Naive thymus-derived CD4-positive, alpha-beta T cell (primary cell): ENCODE measurements at regions not wholly inside any gene's neighbourhood (a gene's known extent, or its start where the extent isn't known, plus 50 kb on each side); places are given as distances from the start of the nearest gene placed in this dataset.

ENCODE experiments used
- ATAC-seq: fragments of 150-1000 bp; cut with Tn5 transposase; 2 replicates; pipeline ENCODE4 v1.10.0; 2021; ENCODE audit warnings: mild to moderate bottlenecking, moderate library complexity
- CTCF ChIA-PET: fragments of 350-600 bp; sonication (Branson Sonifier 250); formaldehyde crosslinking; loops from one replicate; lab custom pipeline; 2021; ENCODE audit warnings: antibody characterized with exemption; lab: Charles Lee
- POLR2A ChIA-PET: fragments of 350-600 bp; sonication (Branson Sonifier 250); formaldehyde crosslinking; loops from one replicate; lab custom pipeline; 2021; ENCODE audit warnings: antibody characterized with exemption, inconsistent platforms; lab: Charles Lee
- DNase-seq, 9 donors: peaks; one replicate each; pipeline versions ENCODE4 v3.0.0 to v3.0.0-alpha.2; 2020 to 2022; ENCODE audit warnings: mixed read lengths in 1 of 9
- H3K27ac ChIP-seq: one replicate; pipeline ENCODE4 v1.7.0; 2013; ENCODE audit warnings: mild to moderate bottlenecking, low read depth, low read length, moderate library complexity
- H3K27me3 ChIP-seq, 2 donors: one replicate each; pipeline ENCODE4 v1.7.0; 2013; ENCODE audit warnings: low read length in 2 of 2, mild to moderate bottlenecking in 2 of 2, moderate library complexity in 2 of 2; ENCODE audit not compliant: control insufficient read depth in 2 of 2, insufficient read depth in 2 of 2
- H3K36me3 ChIP-seq, 3 experiments: 1 replicate in 2 of 3; 2 replicates in 1 of 3; pipeline ENCODE4 v1.7.0; 2013; ENCODE audit warnings: low read length in 3 of 3, mild to moderate bottlenecking in 3 of 3, moderate library complexity in 1 of 3; ENCODE audit not compliant: insufficient read depth in 3 of 3, control insufficient read depth in 2 of 3
- H3K4me1 ChIP-seq, 2 donors: one replicate each; pipeline ENCODE4 v1.7.0; 2013; ENCODE audit warnings: low read length in 2 of 2, mild to moderate bottlenecking in 2 of 2, moderate library complexity in 1 of 2; ENCODE audit not compliant: control insufficient read depth in 2 of 2, insufficient read depth in 2 of 2
- H3K4me3 ChIP-seq: 2 replicates; pipeline ENCODE4 v1.7.0; 2013; ENCODE audit warnings: mild to moderate bottlenecking, low read length
- H3K9me3 ChIP-seq, 3 experiments: 1 replicate in 2 of 3; 2 replicates in 1 of 3; pipeline ENCODE4 v1.7.0; 2013; ENCODE audit warnings: low read length in 3 of 3; ENCODE audit not compliant: control insufficient read depth in 2 of 3
- H3K27ac Mint-ChIP-seq, 9 donors: one replicate each; pipeline ENCODE4 v1.8.0; 2020 to 2022; ENCODE audit warnings: mixed read lengths in 9 of 9, mild to moderate bottlenecking in 8 of 9, moderate library complexity in 5 of 9, inconsistent platforms in 2 of 9
- H3K27me3 Mint-ChIP-seq, 5 donors: one replicate each; pipeline ENCODE4 v1.8.0; 2021 to 2022; ENCODE audit warnings: mixed read lengths in 5 of 5, mild to moderate bottlenecking in 1 of 5
- H3K36me3 Mint-ChIP-seq, 5 donors: one replicate each; pipeline ENCODE4 v1.8.0; 2020 to 2022; ENCODE audit warnings: mixed read lengths in 5 of 5, mild to moderate bottlenecking in 3 of 5, inconsistent platforms in 1 of 5
- H3K4me1 Mint-ChIP-seq, 7 donors: one replicate each; pipeline ENCODE4 v1.8.0; 2020 to 2022; ENCODE audit warnings: mixed read lengths in 7 of 7, mild to moderate bottlenecking in 3 of 7, inconsistent platforms in 1 of 7
- H3K4me3 Mint-ChIP-seq, 10 donors: one replicate each; pipeline ENCODE4 v1.8.0; 2020 to 2022; ENCODE audit warnings: mild to moderate bottlenecking in 10 of 10, mixed read lengths in 10 of 10, moderate library complexity in 6 of 10, inconsistent platforms in 2 of 10
- H3K9me3 Mint-ChIP-seq, 11 donors: one replicate each; pipeline ENCODE4 v1.8.0; 2020 to 2022; ENCODE audit warnings: mixed read lengths in 11 of 11, mild to moderate bottlenecking in 4 of 11, inconsistent platforms in 1 of 11, moderate library complexity in 1 of 11
- intact Hi-C, 2 donors: fragments of 100-400 bp; cut with micrococcal nuclease; formaldehyde crosslinking; loops; one replicate each; pipeline ENCODE4 v1.15.1; 2023

DNA sequence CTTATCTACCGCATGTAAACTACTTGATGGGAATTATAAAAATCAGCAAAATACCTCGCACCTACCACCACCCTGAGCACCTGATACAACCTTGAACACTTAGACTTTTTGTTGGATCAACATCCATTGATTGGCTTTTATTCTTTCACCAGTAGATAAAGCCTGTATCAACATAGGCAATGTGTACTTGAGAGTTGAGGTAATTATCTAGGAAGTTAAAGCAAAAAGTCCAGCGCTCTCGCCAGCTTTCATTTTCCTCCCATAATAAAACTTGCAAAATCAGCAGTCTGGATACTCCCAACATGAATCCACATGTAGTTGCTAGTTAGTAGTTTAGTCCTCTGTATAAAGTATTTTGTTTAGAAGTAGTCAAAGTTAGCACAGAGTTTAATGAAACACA lies 132.0 kb upstream of the PRDM1 start:
- H3K4me3 ChIP-seq = no peak overlapping the region
- intact Hi-C loops = no loop called here
- POLR2A ChIA-PET = no interaction called here

DNA sequence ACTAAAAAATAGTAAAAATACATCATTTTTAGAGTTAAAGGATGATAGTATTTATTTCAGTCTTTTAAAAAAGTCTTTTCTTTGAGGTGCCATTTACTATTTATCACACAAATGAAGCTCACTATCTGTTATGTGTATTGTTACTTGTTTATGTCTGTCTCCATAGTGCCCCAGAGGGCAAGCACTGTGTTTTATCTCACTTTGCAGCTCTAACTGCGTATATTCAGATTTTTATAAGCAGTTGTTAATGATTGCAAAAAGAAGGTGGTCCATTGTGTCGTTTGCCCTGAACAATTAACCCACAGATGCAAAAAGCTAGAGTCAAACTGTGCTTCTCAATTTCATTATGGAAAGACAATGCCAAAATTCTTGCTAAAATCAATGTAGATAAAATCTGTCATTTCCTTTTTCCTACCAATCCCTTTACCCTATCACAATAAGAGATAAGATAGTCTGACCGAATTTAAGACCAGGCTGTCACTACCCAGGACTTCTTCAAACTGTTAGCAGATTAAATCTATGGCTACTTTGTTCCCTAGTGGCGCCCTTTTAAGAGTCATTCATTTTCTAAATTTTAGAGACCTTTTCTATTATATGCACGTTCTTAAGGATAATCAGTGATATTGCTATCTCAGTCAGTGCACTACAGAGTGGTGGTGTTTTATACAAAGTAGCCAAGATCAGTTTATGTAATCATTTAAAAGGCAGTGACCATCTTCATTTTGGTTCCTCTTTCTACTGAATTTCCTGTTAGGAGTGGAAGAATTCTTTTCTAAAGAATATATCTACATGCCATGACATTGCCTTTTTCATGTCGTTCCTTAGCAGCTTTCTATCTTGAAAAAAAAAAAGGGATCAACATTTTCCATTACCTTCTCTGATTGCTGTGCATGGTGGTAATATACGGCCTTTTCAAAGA lies 133.1 kb upstream of the PRDM1 start:
- no peaks in the 10 kb centered on the region for H3K4me1 ChIP-seq
- Mint-ChIP-seq H3K36me3 (peaks cover 0 to 6% (median 0%) of the 10 kb centered on the region in 5 donors), H3K4me1 (peaks cover 0 to 8% (median 0%) of the 10 kb centered on the region in 7 donors), H3K27ac (no peak overlapping the region), H3K27me3 (peaks cover 0 to 12% (median 4%) of the 10 kb centered on the region in 5 donors), H3K4me3 (no peak overlapping the region), H3K9me3 (peaks cover 0 to 5% (median 0%) of the 10 kb centered on the region in 11 donors)
- no peaks in the 10 kb centered on the region for H3K27me3 ChIP-seq
- ChIA-PET POLR2A (interaction anchor here (0.7 kb wide), 1 partner anchor 521 kb away, joined by 3 read pairs; no protein-coding TSS in a partner anchor), CTCF (no interaction called here)
- intact Hi-C loops = no loop called here
- no peak overlapping the region for H3K27ac ChIP-seq
- no peaks in the 10 kb centered on the region for H3K36me3 ChIP-seq
- H3K9me3 ChIP-seq = no peaks in the 10 kb centered on the region
- H3K4me3 ChIP-seq = no peak overlapping the region
- no peak for ATAC-seq
- no peak for DNase-seq

More for the DNA sequence above, 132.0 kb upstream of the PRDM1 start:
- no peak overlapping the region for H3K27ac Mint-ChIP-seq
- Histone ChIP-seq H3K36me3 (no peaks in the 10 kb centered on the region), H3K9me3 (no peaks in the 10 kb centered on the region), H3K4me1 (no peaks in the 10 kb centered on the region), H3K27ac (no peak overlapping the region), H3K27me3 (no peaks in the 10 kb centered on the region)
- DNase-seq (no peak), ATAC-seq (no peak)
- CTCF ChIA-PET = no interaction called here
- H3K9me3 Mint-ChIP-seq = peaks cover 0 to 3% (median 0%) of the 10 kb centered on the region in 11 donors
- peaks cover 0 to 8% (median 0%) of the 10 kb centered on the region in 7 donors for H3K4me1 Mint-ChIP-seq
- H3K36me3 Mint-ChIP-seq = peaks cover 0 to 4% (median 0%) of the 10 kb centered on the region in 5 donors
- H3K27me3 Mint-ChIP-seq = peaks cover 0 to 12% (median 4%) of the 10 kb centered on the region in 5 donors
- no peak overlapping the region for H3K4me3 Mint-ChIP-seq

DNA sequence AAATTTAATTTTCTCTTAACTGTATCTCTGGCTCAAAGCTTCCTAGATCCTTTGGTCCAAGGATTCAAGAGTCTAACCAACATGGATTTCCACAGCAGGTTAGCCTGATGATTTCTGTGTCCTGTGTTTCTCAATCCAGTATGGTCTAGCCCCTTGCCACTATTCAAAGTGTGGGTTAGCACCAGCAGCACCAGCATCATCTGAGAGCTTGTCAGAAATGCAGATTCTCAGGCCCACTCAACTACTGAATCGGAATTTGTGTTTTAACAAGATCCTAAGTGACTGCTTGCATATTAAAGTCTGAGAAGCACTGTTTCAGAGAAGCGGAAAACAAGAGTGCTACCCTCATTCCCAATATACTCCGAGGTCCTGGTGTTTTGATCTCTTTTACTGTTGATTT lies 133.8 kb upstream of the PRDM1 start:
- DNase-seq (no peak), ATAC-seq (no peak)
- H3K4me3 ChIP-seq = no peak overlapping the region
- POLR2A ChIA-PET = no interaction called here
- no peaks in the 10 kb centered on the region for H3K4me1 ChIP-seq
- Mint-ChIP-seq H3K4me1 (peaks cover 0 to 8% (median 0%) of the 10 kb centered on the region in 7 donors), H3K9me3 (peaks cover 0 to 5% (median 0%) of the 10 kb centered on the region in 11 donors), H3K27me3 (peaks cover 0 to 12% (median 4%) of the 10 kb centered on the region in 5 donors), H3K36me3 (peaks cover 0 to 6% (median 0%) of the 10 kb centered on the region in 5 donors), H3K27ac (no peak overlapping the region), H3K4me3 (no peak overlapping the region)
- intact Hi-C loops = no loop called here
- H3K27me3 ChIP-seq = no peaks in the 10 kb centered on the region
- no peaks in the 10 kb centered on the region for H3K9me3 ChIP-seq
- no peak overlapping the region for H3K27ac ChIP-seq
- no peaks in the 10 kb centered on the region for H3K36me3 ChIP-seq
- CTCF ChIA-PET = no interaction called here

DNA sequence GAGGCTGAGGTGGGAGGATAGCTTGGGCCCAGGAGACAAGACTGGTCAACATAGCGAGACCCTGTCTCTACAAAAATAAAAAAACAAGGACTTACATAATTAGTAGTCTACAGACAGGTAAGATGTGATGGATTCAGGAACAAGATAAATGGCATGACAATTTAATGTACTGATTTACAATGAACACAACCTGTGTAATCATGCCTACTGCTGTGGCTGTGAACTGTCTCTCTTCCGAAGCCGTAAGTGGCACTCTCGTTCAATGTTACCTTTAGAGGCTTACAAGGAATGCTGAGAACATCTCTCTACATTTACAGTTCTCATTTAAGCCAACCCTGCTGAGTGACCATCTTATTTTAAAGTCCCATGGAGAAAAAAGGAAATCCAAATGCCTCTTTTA lies 134.8 kb upstream of the PRDM1 start:
- Histone ChIP-seq H3K27me3 (no peaks in the 10 kb centered on the region), H3K4me3 (no peak overlapping the region), H3K27ac (no peak overlapping the region), H3K36me3 (no peaks in the 10 kb centered on the region), H3K4me1 (no peaks in the 10 kb centered on the region), H3K9me3 (no peaks in the 10 kb centered on the region)
- no peak for ATAC-seq
- H3K27ac Mint-ChIP-seq = peak overlapping the region in 1 of 9 donors; percentile 51
- intact Hi-C loops = no loop called here
- no peak for DNase-seq
- peaks cover 0 to 5% (median 0%) of the 10 kb centered on the region in 5 donors for H3K36me3 Mint-ChIP-seq
- no peak overlapping the region for H3K4me3 Mint-ChIP-seq
- H3K9me3 Mint-ChIP-seq = peaks cover 0 to 2% (median 0%) of the 10 kb centered on the region in 11 donors
- peaks cover 0 to 8% (median 4%) of the 10 kb centered on the region in 5 donors for H3K27me3 Mint-ChIP-seq
- H3K4me1 Mint-ChIP-seq = peaks cover 0 to 10% (median 0%) of the 10 kb centered on the region in 7 donors
- ChIA-PET CTCF (no interaction called here), POLR2A (no interaction called here)

DNA sequence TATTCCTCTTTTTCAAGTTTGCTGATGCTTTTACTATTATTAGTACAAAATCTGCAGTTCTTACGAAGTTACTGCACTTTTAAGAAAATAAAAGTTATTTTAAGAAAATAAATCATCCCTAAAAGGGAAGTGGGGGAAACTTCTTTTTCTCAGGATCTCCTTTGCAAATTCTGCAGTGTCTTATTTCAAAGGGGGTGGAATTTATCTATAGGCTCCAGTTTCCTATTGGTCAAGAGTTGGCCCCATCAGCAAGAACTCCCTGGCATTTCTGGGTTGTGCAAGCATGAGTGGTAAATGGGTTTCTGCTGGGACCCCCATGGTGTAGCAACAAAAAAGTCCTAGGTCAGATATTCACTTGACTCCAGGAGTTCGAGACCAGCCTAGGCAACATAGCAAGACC lies 136.3 kb upstream of the PRDM1 start:
- peak overlapping the region in 1 of 9 donors; percentile 47 for H3K27ac Mint-ChIP-seq
- ChIA-PET POLR2A (no interaction called here), CTCF (interaction anchor here (0.6 kb wide), 1 partner anchor 33 kb away, joined by 3 read pairs; no protein-coding TSS in a partner anchor)
- peaks cover 0 to 7% (median 0%) of the 10 kb centered on the region in 7 donors for H3K4me1 Mint-ChIP-seq
- H3K36me3 ChIP-seq = no peaks in the 10 kb centered on the region
- no peak for DNase-seq
- no peaks in the 10 kb centered on the region for H3K9me3 ChIP-seq
- no peaks in the 10 kb centered on the region for H3K27me3 ChIP-seq
- H3K4me3 ChIP-seq = no peak overlapping the region
- H3K27me3 Mint-ChIP-seq = peaks cover 0 to 8% (median 7%) of the 10 kb centered on the region in 5 donors
- peaks cover 0 to 13% (median 0%) of the 10 kb centered on the region in 5 donors for H3K36me3 Mint-ChIP-seq
- H3K4me1 ChIP-seq = no peaks in the 10 kb centered on the region
- no peak for ATAC-seq
- H3K27ac ChIP-seq = no peak overlapping the region
- H3K9me3 Mint-ChIP-seq = peaks cover 0 to 7% (median 0%) of the 10 kb centered on the region in 11 donors
- intact Hi-C loops = no loop called here
- H3K4me3 Mint-ChIP-seq = no peak overlapping the region

DNA sequence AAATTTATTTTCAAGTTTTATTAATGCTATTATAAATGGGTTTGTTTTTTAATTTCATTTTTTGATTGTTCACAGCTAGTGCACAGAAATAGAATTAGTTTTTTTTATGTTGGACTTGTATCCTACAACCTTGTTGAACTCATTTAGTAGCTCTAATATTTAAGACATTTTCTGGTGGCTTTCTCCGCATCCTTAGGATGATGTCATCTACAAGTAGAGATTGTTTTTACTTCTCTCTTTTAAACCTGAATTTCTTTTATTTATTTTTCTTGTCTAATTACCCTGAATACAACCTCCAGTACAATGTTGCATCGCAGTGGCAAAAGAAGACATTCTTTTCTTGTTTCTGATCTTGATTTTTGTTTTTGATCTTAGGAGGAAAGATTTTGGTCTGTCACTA lies 142.6 kb upstream of the PRDM1 start:
- Histone ChIP-seq H3K36me3 (no peaks in the 10 kb centered on the region), H3K4me3 (no peak overlapping the region), H3K4me1 (no peaks in the 10 kb centered on the region), H3K27me3 (no peaks in the 10 kb centered on the region), H3K9me3 (no peaks in the 10 kb centered on the region), H3K27ac (no peak overlapping the region)
- POLR2A ChIA-PET = no interaction called here
- Mint-ChIP-seq H3K4me1 (peaks cover 6 to 22% (median 10%) of the 10 kb centered on the region in 7 donors), H3K9me3 (peaks cover 0 to 7% (median 0%) of the 10 kb centered on the region in 11 donors), H3K36me3 (peaks cover 0 to 14% (median 0%) of the 10 kb centered on the region in 5 donors), H3K27me3 (peaks cover 0 to 17% (median 6%) of the 10 kb centered on the region in 5 donors), H3K4me3 (no peak overlapping the region), H3K27ac (no peak overlapping the region)
- intact Hi-C loops = no loop called here
- CTCF ChIA-PET = no interaction called here
- DNase-seq (peak in 1 of 9 donors; percentile 2), ATAC-seq (no peak)
